ENCODE measurements at regions not wholly inside any gene's neighbourhood (a gene's known extent, or its start where the extent isn't known, plus 50 kb on each side); places are given as distances from the start of the nearest gene placed in this dataset.

- TF ChIP-seq POLR2A (IDR thresholded peaks at IDR 0.05; ENCODE audit: low read depth), result no peak
- TF ChIP-seq EP300 (IDR thresholded peaks at IDR 0.05), result no peak
- TF ChIP-seq CTCF (IDR thresholded peaks at IDR 0.05), result no peak
- no peak for TF ChIP-seq POLR2AphosphoS5 (IDR thresholded peaks at IDR 0.05)
Observed at GRCh38 chr13:74004109-74004508, 130.1 kb downstream of the KLF12 start.

Data from esophagus muscularis mucosa (tissue), 4 donors.